ENCODE measurements at regions not wholly inside any gene's neighbourhood (a gene's known extent, or its start where the extent isn't known, plus 50 kb on each side); places are given as distances from the start of the nearest gene placed in this dataset.
A peak's percentile ranks its signal among the peaks of the same experiment; 100 is the strongest.
"Not testable (repeated sequence)": the region's sequence is repeated elsewhere in the genome, so short reads cannot be mapped to it uniquely, and the experiment has no call there.

DNA sequence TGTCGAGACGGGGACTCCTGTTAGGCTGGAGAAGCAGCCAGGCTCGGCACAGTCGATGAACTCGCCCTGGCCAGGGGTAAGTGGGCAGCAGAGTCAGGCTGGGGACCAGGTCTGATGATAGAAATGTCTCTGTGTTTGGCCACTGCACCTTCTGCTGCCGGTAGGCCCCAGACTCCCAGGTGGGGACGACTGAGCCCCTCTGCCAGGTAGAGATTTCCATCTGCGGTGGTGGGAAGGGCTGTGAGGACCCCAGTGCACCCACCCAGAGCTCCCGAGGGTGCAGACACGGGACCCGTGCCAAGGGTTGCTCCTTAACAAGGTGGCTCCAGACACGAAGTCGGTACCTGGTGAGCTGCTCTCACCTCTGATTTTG is 862.5 kb downstream of the TBC1D22A start:
- peaks cover 11% of the 10 kb centered on the region for H3K27me3 Mint-ChIP-seq
- no peak for DNase-seq
- H3K4me3 Mint-ChIP-seq, result no peak overlapping the region
- H3K27ac Mint-ChIP-seq, result no peak overlapping the region
- no peak for ATAC-seq
- H3K9me3 Mint-ChIP-seq, result no peaks in the 10 kb centered on the region
- H3K4me1 Mint-ChIP-seq, result no peaks in the 10 kb centered on the region

GRCh38 chr22:47624252-47625012 is 862.0 kb downstream of the TBC1D22A start:
- H3K27ac Mint-ChIP-seq, result no peak overlapping the region
- peaks cover 11% of the 10 kb centered on the region for H3K27me3 Mint-ChIP-seq
- H3K9me3 Mint-ChIP-seq, result no peaks in the 10 kb centered on the region
- ATAC-seq, result no peak
- no peak overlapping the region for H3K4me3 Mint-ChIP-seq
- no peak for DNase-seq
- no peaks in the 10 kb centered on the region for H3K4me1 Mint-ChIP-seq

DNA sequence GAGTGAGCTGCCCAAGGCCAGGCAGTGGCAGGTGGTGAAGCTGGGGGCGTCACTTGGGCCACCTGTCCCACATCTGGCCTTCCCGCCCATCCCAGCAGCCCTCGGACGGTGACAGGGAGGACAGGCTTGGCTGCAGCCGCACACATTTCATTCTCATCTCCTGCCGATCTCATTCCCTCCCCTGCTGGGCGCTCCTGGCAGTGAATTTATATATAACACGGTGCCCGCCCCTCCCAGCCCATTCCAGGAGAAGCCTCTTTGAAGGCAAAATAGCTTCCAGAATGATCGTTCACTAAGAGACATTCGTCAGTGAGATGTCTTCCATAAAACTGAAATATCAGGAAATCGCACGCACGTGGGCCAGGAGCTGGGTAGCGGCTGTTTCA is 861.3 kb downstream of the TBC1D22A start:
- ATAC-seq, result no peak
- H3K4me3 Mint-ChIP-seq, result no peak overlapping the region
- no peak for DNase-seq
- H3K4me1 Mint-ChIP-seq, result no peaks in the 10 kb centered on the region
- H3K27ac Mint-ChIP-seq, result no peak overlapping the region
- peaks cover 11% of the 10 kb centered on the region for H3K27me3 Mint-ChIP-seq
- H3K9me3 Mint-ChIP-seq, result no peaks in the 10 kb centered on the region

GRCh38 chr22:47623066-47623762 is 860.8 kb downstream of the TBC1D22A start:
- Mint-ChIP-seq H3K27ac (no peak overlapping the region), H3K27me3 (peaks cover 11% of the 10 kb centered on the region), H3K4me1 (no peaks in the 10 kb centered on the region), H3K4me3 (no peak overlapping the region), H3K9me3 (no peaks in the 10 kb centered on the region)
- ATAC-seq (no peak), DNase-seq (no peak)

- Mint-ChIP-seq H3K9me3 (no peaks in the 10 kb centered on the region), H3K27ac (no peak overlapping the region), H3K27me3 (peaks cover 11% of the 10 kb centered on the region), H3K4me3 (no peak overlapping the region), H3K4me1 (no peaks in the 10 kb centered on the region)
- no peak for ATAC-seq
- no peak for DNase-seq
These were observed 860.1 kb downstream of the TBC1D22A start for GRCh38 chr22:47622541-47622940.

DNA sequence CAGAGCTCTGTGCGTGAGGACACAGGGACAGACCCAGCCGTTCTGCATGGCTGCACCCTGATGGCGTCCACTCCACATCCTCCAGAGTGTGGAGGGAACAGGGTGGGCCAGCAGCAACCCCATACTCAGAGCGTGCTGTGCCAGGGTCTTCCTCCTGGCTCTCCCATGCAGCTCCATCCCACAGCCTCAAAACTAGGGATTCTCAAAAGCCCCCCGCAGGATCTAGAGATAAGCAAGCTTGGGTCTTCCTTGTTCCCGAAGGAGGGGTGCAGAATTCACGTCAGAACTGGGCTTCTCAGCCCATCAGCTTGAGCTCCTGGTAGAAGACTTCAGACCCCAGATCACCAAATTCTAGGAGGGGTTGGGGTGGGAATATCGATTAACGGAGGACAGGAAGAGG is 858.8 kb downstream of the TBC1D22A start:
- no peak for ATAC-seq
- Mint-ChIP-seq H3K9me3 (no peaks in the 10 kb centered on the region), H3K27me3 (peaks cover 11% of the 10 kb centered on the region), H3K27ac (peak overlapping the region in 1 of 2 donors; percentile 83), H3K4me3 (no peak overlapping the region), H3K4me1 (no peaks in the 10 kb centered on the region)
- DNase-seq, result no peak

DNA sequence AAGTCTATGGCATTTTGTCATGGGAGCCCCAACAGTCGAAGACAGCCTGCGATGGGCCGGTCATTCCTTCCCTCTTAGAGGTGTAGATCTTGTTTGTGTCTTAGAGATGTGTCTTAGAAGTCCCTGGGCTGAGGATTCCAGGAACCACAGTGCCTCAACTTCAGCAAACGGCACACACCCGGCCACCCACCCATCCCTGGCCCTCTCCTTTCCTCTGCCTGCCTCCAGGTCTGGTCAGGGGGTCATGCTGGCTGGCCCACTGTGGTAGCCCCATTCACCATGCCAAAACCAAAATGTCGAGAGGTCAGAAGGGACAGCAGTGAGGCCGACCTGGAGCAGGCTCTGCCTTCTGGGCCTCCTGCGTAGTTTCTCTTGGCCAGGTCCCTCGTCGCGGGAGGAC is 857.9 kb downstream of the TBC1D22A start:
- Mint-ChIP-seq H3K4me1 (no peaks in the 10 kb centered on the region), H3K27me3 (peaks cover 11% of the 10 kb centered on the region), H3K4me3 (no peak overlapping the region), H3K27ac (no peak overlapping the region), H3K9me3 (no peaks in the 10 kb centered on the region)
- no peak for ATAC-seq
- no peak for DNase-seq

DNA sequence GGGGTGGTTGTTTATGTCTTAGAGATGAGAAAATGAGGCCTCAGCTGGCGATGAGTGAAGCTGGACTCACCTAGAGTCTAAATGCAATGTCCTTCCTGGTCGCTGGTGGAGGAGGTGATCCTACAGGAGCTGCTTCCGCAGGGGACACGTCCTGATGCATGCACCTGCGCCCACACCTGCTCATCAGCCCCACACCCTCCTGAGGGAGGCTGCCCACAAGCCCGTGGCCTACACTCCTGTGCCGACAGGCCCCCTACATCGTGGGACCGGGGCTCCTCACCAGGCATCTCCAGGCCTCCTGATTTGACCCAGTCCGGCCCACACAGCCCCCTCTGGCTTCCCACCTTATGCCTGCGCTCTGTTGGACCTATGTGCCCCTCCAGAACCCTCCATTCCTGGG is 857.2 kb downstream of the TBC1D22A start:
- no peak overlapping the region for H3K4me3 Mint-ChIP-seq
- H3K4me1 Mint-ChIP-seq, result no peaks in the 10 kb centered on the region
- DNase-seq, result no peak
- no peak overlapping the region for H3K27ac Mint-ChIP-seq
- ATAC-seq, result no peak
- H3K27me3 Mint-ChIP-seq, result peaks cover 11% of the 10 kb centered on the region
- no peaks in the 10 kb centered on the region for H3K9me3 Mint-ChIP-seq

GRCh38 chr22:47618180-47619010 is 855.9 kb downstream of the TBC1D22A start:
- Mint-ChIP-seq H3K4me1 (no peaks in the 10 kb centered on the region), H3K4me3 (no peak overlapping the region), H3K27ac (no peak overlapping the region), H3K27me3 (peaks cover 12% of the 10 kb centered on the region), H3K9me3 (no peaks in the 10 kb centered on the region)
- DNase-seq (no peak), ATAC-seq (no peak)

DNA sequence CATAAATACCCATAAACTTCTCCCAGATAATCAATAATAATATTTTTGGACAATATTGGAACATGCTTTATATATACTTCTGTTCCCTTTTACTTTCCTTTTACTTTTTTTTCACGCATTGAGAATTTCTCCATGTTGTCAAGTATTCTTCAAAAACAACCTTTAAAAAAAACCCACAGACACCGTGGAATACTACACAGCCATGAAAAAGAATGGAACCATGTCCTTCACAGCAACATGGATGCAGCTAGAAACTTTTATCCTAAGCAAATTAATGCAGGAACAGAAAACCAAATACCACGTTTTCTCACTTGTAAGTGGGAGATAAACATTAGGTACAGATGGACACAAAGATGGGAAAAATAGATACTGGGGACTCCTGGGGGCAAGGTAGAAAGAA is 854.7 kb downstream of the TBC1D22A start:
- Mint-ChIP-seq H3K4me3 (no peak overlapping the region), H3K9me3 (no peaks in the 10 kb centered on the region), H3K4me1 (no peaks in the 10 kb centered on the region), H3K27ac (no peak overlapping the region), H3K27me3 (peaks cover 6% of the 10 kb centered on the region)
- ATAC-seq (no peak), DNase-seq (no peak)

DNA sequence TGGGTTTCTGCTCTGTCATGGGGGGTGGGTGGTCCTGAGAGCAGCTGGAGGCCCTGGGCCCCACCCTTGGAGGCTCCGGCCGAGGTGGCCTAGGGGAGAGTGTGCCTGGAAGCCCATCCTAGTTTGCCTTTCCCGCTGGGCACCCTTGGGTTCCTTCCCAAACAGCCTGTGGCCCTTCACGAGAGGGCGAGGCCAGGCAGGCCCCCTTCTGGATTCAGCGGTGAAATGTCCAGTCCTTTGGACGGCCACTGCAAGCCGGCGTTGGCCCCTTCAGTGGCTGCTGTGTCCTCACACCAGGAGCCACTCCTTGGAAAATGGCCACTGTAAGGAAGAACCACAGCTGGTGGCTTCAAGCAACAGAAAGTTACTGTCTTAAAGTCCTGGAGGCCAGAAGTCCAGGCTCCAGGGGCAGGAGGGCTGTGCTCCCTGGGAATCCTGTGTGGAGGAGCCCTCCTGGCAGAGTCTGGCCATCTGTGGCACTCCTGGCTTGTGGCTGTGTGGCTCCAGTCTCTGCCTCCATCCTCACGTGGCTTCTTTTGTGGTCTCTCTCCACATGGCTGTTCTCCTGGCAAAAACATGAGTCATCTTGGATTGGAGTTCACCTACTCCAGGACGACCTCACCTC is 854.1 kb downstream of the TBC1D22A start:
- Mint-ChIP-seq H3K4me1 (no peaks in the 10 kb centered on the region), H3K27ac (no peak overlapping the region), H3K4me3 (no peak overlapping the region), H3K27me3 (peaks cover 6% of the 10 kb centered on the region), H3K9me3 (no peaks in the 10 kb centered on the region)
- ATAC-seq, result no peak
- DNase-seq, result no peak

DNA sequence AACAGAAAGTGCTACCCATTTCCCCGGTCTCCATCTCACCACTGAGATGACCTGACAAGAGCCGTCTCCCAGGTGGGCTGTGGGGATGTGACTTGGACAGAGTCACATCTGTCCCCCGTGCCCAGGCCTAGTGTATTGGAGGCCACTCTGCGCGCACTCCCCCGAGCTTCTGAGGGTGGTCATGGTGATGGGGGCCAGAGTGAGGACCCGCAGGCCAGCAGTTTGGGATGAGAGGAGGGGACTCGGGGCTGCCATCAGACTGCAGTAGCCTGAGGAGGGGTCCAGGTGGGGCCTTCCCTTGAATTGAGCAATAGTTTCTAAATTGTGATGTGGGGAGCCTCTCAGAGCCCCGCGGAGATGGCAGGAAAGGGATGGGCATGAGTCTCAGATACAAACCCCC is 852.6 kb downstream of the TBC1D22A start:
- Mint-ChIP-seq H3K9me3 (no peaks in the 10 kb centered on the region), H3K4me1 (no peaks in the 10 kb centered on the region), H3K27ac (no peak overlapping the region), H3K4me3 (no peak overlapping the region), H3K27me3 (peaks cover 6% of the 10 kb centered on the region)
- DNase-seq (no peak), ATAC-seq (no peak)

- DNase-seq (no peak), ATAC-seq (no peak)
- Mint-ChIP-seq H3K4me1 (no peaks in the 10 kb centered on the region), H3K4me3 (no peak overlapping the region), H3K27ac (no peak overlapping the region), H3K27me3 (peaks cover 14% of the 10 kb centered on the region), H3K9me3 (no peaks in the 10 kb centered on the region)
These were observed 851.3 kb downstream of the TBC1D22A start for GRCh38 chr22:47613606-47614350.

- not testable (repeated sequence) for H3K4me1 Mint-ChIP-seq, H3K4me3 Mint-ChIP-seq, DNase-seq, ATAC-seq, H3K27ac Mint-ChIP-seq, H3K9me3 Mint-ChIP-seq
- peaks cover 14% of the 10 kb centered on the region for H3K27me3 Mint-ChIP-seq
These were observed 850.7 kb downstream of the TBC1D22A start for GRCh38 chr22:47613181-47613580.

DNA sequence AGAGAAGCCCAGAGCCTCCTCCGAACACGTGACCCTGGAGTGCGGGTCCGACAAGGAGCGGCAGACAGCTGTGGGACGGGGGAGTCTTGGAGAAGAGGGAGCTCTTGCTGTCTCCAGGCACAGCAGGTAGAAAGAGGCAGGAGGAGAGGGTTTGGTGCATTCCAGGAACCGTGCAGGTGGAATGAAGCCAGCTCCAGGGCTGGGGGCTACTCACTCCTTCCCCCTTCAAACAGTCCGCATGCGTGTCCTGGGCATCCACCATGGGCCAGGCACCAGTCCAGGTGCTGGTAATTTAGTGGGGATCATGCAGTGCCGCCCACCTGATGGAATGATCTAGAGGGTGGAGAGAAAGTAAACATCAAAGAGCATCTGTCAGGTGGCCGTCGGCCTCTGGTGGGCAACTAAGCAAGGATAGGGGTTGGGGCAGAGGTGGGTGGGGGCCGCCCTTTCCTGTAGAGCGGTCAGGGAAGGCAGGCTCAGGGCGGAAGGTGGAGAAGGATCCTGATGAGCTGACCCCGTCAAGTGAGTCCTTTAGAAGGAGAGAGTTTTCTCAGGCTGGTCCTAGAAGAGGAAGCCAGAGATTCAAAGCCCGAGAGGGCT is 850.0 kb downstream of the TBC1D22A start:
- H3K9me3 Mint-ChIP-seq, result no peaks in the 10 kb centered on the region
- H3K4me1 Mint-ChIP-seq, result no peaks in the 10 kb centered on the region
- peaks cover 14% of the 10 kb centered on the region for H3K27me3 Mint-ChIP-seq
- H3K4me3 Mint-ChIP-seq, result no peak overlapping the region
- no peak overlapping the region for H3K27ac Mint-ChIP-seq
- no peak for DNase-seq
- no peak for ATAC-seq

Measured in stimulated activated naive CD8-positive, alpha-beta T cell treated with anti-CD3 and anti-CD28 coated beads, Interleukin-15, amount 100 ng/mL, for 72 hours (primary cell).